GM18505 (cell line): ENCODE measurements at regions not wholly inside any gene's neighbourhood (a gene's known extent, or its start where the extent isn't known, plus 50 kb on each side); places are given as distances from the start of the nearest gene placed in this dataset.

Experiments used
- ATAC-seq: cut with Tn5 transposase; IDR thresholded peaks from one replicate; pipeline ENCODE4 v1.9.1; 2021; ENCODE audit not compliant: unreplicated experiment
- POLR2A ChIP-seq: IDR thresholded peaks from 4 replicates; pipeline ENCODE4 v1.6.1; 2011; ENCODE audit warnings: borderline replicate concordance; ENCODE audit not compliant: insufficient read depth, insufficient read length; ENCODE audit errors: extremely low read depth

DNA sequence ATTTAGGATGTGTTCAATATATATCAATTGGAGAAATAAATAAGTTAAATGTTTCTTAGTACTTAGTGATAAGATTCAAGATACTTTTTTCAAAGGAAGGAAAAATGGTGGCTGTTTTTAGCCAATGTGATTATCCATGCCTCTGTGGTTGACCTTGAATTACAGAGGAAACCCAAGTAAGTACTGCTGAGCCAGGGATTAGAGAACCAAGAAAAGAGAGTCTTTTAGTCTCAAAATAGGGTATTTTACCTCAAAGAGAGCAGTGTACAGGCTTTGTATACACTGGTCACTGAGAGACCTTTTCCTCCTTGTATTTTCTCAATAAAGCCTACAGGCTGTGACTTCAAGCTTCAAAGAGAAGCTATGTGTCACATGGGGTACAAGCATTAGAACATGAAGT, 1075.3 kb downstream of the ADGRL3 start:
- no peak for TF ChIP-seq POLR2A
- ATAC-seq, result no peak

DNA sequence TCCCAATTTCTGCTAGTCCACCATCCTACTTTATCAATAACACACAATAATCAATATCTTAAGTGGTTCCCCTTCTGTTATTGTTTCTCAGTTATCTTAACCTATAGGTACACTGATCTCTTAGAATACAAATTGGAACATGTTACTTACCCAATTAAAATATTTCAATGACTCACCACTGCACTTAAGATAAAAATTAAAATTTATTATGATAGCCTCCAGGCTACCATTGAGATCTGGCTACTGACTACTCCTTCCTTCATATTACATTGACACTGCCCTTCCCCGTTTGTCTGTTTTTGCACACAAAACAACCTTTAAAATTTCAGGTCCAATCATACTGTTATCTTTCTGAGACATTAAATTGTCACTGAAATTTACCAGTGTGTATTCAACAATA, 1074.7 kb downstream of the ADGRL3 start:
- TF ChIP-seq POLR2A, result no peak
- ATAC-seq, result no peak

DNA sequence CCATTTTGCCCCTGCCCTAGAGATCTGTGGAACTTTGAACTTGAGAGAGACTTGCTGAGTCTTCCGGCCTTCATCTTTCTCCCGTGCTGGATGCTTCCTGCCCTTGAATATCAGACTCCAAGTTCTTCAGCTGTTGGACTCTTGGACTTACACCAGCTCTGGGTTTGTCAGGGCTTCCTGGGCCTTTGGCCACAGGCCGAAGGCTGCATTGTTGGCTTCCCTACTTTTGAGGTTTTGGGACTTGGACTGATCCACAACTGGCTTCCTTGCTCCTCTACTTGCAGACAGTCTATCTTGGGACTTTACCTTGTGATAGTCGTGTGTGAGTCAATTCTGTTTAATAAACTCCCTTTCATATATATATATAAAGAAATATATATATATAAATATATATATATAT, 1071.0 kb downstream of the ADGRL3 start:
- TF ChIP-seq POLR2A, result no peak

DNA sequence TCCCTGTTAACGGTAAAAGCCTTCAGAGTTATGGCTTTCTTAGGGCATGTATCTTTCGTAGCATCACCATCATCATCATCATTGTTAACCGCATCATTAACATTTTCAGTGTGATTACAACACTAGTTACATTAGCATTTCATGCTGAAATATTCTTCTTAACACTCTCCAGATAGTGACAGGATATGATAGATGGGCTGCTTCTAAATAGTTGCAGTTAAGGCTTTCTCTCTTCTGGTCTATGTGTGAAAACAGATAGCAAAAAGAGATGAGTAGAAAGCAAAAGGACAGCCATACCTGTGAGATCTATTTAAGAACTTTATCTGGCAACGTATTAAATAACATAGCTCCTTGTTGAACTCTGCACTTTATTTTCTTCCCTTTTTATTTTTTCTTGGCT, 1069.8 kb downstream of the ADGRL3 start:
- ATAC-seq, result no peak
- no peak for TF ChIP-seq POLR2A

More for the DNA sequence above, 1071.0 kb downstream of the ADGRL3 start:
- no peak for ATAC-seq

DNA sequence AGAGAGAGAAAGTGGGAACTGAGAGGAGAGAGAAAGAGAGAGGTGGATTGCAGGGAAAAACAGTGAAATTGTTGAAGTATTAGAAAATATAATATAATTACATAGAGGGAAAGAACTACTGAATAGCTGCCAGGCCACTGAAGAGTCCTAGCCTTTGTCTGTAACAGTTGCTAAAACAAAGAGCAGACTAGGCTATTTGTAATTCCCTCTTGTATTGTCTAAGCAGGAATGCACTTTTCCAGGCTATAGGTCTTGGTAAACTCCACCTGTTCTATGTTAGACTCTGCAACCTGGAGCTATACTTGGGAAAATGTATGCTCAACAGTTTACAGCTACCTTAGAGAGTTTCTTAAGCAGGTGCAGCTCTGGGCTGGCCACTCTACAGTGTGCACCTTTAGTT, 1063.3 kb downstream of the ADGRL3 start:
- no peak for ATAC-seq
- no peak for TF ChIP-seq POLR2A

DNA sequence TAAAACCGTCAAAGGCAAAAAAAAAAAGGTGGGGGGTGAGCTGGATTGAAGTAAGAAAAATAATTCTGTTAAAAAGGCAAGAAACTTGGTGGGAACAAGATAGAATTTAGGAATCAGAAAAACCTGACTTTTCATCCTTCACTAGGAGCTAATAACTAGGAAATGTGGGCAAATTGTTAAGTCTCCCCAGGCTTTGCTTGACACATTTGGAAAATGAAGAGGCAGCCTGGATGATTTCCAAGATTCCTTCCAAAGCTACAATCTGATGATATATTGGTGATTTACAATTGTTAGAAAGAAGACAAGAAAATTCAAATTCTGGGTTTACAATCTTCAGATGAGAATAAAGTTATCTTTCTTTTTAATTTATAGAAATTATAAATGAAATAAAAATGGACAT, 1062.5 kb downstream of the ADGRL3 start:
- no peak for TF ChIP-seq POLR2A
- ATAC-seq, result no peak

DNA sequence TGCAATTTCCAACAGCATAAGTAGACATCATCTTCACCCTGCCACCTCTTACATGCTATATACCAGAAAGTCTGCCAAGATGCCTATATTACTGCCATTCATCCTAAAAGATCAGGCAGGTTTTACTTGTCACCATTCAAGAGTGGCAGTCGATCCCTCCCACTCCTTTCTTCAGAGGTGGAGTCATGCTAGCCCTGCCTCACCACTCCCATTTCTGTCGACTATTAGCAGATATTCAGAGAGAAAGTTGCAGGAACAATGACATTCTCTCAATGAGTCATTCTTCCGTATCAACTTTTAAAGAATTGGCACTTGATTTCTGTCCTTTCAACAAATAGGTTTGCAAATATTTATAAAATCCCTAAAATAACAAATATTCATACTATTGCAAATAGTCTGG, 1060.1 kb downstream of the ADGRL3 start:
- no peak for TF ChIP-seq POLR2A
- ATAC-seq, result no peak

DNA sequence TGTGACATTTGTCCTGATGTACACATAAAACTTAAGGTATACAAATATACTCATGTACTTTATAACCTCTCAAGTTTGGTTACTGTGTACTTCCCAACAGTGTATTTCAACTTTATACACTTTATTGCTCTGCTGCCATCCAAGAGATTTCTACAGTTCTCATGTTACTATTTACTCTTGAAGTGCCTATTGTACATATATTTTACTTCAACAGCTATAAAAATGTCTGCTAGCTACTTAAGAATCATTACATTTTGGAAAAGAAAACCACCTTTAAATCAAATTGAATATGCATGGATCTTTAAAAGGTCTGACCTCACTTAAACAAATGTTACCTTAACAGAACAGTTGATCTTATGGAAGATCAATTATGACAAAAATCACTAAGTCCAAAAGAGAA, 1056.4 kb downstream of the ADGRL3 start:
- no peak for ATAC-seq
- TF ChIP-seq POLR2A, result no peak

DNA sequence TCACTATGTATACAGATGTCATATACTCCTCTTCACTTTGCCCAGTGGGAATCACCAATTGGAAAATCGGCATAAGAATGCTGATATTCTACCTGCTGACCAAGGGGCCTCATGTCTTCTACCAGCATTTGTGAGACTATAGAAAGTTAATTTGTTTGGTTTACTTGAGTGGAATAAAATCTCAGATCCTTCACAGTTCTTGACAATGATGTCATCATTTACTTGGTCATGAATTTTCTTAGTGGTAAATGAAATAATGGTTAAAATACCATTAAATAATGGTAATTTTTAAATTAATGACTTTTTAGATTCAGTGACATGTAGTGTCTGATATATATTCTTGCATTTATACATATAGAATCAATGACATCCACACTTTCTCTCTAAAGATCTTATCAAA, 1052.6 kb downstream of the ADGRL3 start:
- TF ChIP-seq POLR2A, result no peak
- no peak for ATAC-seq

DNA sequence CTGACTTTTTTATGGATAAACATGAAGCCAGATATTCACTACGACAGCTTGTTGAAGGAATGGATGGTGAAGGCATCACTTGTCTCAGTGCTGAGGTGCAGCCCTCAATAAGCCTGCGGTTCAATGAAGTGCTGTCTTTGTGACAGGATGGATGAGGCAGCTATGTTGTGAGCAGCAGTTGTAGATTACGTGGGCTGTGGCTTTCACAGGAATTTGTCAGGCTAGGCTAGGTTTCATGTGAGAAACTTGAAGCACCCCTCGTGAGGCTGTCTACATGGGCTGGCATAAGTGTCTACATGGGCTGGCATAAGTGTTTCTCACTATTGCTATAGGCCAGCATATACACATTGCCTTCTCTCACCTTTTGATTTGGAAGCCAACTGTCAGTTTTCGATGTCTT, 1050.0 kb downstream of the ADGRL3 start:
- no peak for TF ChIP-seq POLR2A
- ATAC-seq, result no peak

DNA sequence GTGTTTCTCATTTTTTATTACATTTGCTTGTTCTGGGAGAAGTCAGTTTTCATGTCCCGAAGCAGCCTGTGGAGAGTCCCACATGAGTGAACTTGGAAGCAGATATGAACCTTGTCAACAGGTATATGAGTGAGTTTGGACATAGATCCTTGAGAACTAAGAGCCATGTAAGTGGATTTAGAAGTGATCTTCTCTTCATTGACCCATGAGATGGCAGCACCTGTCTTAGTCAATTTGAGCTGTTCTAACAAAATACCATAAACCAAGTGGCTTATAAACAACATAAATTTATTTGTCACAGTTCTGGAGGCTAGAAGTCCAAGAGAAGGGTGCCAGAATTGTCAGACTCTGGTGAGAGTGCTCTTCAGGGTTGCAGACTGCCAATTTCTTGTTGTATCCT, 1043.8 kb downstream of the ADGRL3 start:
- no peak for ATAC-seq
- no peak for TF ChIP-seq POLR2A

DNA sequence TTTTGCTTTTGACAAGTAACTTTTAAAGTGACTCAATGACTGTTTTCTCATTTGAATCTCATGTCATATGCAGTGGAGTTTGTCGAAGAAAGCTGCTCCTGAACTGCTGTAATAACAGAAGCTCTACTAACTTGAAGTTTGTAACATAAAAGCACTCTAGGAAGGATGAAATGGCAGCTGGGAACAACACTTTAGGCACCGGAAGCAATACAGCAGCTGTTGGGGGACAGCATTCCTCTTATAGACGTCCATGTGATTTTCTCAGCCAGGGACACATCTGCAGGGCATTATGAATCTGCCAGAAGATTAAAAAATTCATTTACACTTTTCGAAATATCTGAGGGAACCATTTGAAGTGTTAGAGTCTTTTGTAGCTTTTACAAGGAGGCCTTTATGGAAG, 1035.8 kb downstream of the ADGRL3 start:
- no peak for TF ChIP-seq POLR2A
- no peak for ATAC-seq

DNA sequence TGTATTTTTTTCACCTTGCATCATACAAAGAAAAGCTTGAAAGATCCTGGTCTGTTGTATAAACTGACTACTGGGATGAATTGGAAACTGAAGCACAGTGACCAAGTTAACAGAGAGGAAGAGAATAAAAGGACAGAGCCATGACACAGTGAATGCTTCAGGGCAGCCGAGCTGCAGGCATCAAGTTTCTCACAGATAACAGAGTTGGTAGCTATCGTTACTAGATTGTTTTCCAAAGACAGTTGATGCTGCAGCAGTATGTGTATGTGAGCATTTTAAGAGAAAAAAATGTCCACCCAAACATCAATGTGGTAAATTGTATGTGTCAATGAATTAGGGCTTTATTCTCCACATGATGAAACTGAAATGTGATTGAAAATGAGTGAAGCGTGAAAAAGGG, 1032.7 kb downstream of the ADGRL3 start:
- no peak for ATAC-seq

DNA sequence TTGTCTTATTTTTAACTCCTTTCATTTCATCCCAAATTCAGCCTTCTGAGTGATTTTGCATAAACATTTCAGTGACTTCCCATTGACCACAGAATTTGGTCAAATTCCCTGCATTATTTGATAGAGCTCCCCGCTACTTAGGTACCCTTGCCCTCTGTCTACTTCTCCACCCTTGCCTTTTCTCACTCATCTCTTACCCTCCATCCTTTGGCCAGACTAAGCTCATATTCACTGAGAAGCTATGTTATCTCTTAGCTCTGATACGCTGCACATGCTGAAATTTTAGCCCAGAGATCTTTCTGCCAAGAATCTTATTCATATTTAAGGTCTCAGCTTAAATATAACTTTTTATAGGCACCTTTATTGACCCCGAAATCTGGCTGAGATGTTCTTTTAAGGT, 1031.9 kb downstream of the ADGRL3 start:
- no peak for ATAC-seq
- no peak for TF ChIP-seq POLR2A

More for the DNA sequence above, 1032.7 kb downstream of the ADGRL3 start:
- no peak for TF ChIP-seq POLR2A

DNA sequence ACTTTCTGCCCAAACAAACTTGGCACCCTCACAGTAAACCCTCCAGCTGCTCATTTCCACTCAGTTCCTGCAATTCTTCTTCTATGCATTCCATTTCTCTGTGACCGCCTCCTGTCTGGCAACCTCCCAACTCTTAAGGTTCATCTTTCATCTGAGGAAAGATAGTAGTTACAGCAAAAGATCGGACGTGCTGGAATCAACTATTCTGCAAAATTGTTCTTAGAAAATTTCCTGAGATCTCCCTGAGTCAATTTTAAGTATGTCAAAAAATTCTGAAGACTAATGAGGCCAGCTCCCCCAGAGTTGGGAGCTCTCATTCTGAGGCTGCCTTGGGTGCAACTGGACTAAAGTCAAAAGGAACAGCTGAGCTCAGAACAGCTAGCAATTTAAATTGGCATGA, 1026.0 kb downstream of the ADGRL3 start:
- ATAC-seq, result no peak
- no peak for TF ChIP-seq POLR2A
